ENCODE measurements at regions not wholly inside any gene's neighbourhood (a gene's known extent, or its start where the extent isn't known, plus 50 kb on each side); places are given as distances from the start of the nearest gene placed in this dataset.

DNA sequence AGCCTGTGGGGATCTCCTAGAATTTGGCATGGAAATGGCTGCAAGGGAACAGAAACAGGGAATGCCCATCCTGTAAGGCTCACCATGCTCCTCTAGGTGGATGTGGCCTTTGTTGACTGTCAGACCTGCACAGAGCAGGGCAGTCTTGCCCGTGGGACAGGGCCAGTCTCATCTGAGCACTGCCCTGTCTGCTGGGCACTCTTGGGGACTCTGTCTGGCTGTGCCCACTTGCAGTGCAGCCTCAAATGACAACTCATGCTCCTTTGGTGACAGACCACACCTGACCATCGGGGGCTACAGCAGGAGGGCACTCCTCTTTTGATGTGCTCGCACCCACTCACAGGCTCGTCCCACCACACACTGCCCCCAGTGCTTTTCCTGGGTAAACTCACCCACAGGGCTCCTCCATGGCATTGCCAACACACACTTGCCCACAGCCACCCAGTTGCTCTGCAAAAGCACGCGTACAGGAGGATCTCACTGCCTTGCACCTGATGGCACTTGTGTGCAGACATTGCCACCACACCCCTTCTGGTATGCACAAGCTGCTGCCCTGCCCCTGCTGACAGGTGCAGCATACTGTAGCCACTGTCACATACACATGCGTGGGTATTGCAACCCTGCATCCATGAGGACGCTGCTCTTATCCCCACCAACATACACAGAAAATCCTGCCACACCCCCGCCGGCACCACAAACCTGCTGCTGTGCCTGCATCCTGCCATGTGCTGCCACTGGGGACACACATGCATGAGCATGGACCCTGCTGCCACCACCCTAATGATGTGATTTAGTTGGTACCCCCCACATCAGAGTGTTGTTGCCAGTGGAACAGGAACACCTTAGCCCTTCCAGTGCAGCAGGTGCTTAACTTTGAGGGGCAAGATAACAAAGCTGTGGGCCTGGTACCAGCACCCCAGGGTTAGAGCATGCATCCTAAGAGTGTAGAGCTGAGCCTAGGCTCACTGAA, 100.1 kb upstream of the ARHGEF9 start:
- no peak overlapping the region for H3K4me3 ChIP-seq
- H3K36me3 ChIP-seq (ENCODE audit: low read depth) = no peaks in the 10 kb centered on the region
- intact Hi-C loops (cut with DNase I, micrococcal nuclease) = no loop called here
- DNase-seq (peak in 1 of 3 donors; percentile 25), ATAC-seq (no peak)
- TF ChIP-seq, protein P1, sequence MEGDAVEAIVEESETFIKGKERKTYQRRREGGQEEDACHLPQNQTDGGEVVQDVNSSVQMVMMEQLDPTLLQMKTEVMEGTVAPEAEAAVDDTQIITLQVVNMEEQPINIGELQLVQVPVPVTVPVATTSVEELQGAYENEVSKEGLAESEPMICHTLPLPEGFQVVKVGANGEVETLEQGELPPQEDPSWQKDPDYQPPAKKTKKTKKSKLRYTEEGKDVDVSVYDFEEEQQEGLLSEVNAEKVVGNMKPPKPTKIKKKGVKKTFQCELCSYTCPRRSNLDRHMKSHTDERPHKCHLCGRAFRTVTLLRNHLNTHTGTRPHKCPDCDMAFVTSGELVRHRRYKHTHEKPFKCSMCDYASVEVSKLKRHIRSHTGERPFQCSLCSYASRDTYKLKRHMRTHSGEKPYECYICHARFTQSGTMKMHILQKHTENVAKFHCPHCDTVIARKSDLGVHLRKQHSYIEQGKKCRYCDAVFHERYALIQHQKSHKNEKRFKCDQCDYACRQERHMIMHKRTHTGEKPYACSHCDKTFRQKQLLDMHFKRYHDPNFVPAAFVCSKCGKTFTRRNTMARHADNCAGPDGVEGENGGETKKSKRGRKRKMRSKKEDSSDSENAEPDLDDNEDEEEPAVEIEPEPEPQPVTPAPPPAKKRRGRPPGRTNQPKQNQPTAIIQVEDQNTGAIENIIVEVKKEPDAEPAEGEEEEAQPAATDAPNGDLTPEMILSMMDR (IDR thresholded peaks at IDR 0.05) = no peak
- no peaks in the 10 kb centered on the region for H3K4me1 ChIP-seq (ENCODE audit: low read depth)
- H3K9me3 ChIP-seq = no peaks in the 10 kb centered on the region

DNA sequence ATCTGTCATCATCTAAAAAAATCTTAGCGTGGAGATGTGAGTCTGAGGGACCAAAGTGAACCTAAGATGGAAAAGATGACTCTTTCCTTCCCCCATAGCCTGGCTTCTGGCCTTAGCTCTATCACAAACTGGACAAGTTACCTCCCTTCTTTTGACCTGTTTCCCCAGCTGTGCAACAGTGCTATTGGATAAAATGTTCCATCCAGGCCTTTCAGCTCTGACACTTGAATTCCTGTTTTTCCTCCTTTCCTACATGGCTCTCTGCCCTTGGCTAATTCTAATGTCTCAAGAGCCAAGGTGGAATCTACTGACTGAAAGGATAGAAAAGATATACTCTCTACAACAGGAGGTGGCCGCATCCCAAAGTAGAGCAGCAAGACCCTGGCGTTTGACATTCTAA, 84.5 kb upstream of the ARHGEF9 start:
- Histone ChIP-seq H3K4me3 (no peak overlapping the region), H3K36me3 (ENCODE audit: low read depth) (no peaks in the 10 kb centered on the region), H3K4me1 (ENCODE audit: low read depth) (no peaks in the 10 kb centered on the region), H3K9me3 (no peaks in the 10 kb centered on the region)
- TF ChIP-seq, protein P1 (IDR thresholded peaks at IDR 0.05) = no peak
- intact Hi-C loops (cut with DNase I, micrococcal nuclease) = no loop called here
- ATAC-seq (no peak), DNase-seq (no peak)

DNA sequence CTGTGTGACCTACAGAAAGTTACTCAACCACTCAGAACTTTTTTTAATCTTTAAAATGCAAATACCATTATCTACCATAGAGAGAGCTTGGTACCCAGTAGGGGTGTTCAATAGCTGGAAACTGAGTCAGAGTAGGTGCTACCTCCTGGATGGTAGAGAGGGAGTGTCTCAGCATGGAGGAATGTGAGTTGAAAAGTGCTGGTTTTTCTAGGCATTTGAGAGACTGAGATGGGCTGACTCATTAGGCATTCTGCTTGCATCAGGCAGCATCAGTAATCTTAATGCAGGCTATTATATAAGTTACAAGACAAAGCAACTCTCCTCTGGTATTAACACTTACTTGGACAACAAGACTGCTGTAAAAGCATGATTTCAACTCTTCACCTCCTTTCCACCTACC, 70.9 kb upstream of the ARHGEF9 start:
- no peak for ATAC-seq
- intact Hi-C loops (cut with DNase I, micrococcal nuclease) = no loop called here

DNA sequence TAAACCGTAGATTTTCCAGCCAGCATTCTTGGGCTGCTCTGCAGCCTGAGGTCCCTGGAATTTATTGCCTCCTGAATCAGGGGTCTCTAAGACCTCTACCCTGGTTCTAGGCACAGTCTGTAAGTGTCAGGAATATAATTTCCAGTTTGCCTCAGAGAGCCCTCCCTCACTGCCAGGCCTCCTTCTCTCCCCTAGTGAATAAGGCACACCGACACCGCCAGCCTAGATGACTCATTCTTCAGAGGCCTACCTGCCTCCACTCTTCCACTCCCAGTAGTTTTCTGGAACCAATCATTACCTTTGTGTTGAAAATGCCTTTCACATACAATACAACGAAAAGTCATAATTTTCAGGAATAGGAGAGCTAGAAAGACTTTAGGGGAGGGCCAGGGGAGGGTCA, 50.3 kb upstream of the ARHGEF9 start:
- Histone ChIP-seq H3K4me1 (ENCODE audit: low read depth) (no peaks in the 10 kb centered on the region), H3K36me3 (ENCODE audit: low read depth) (no peaks in the 10 kb centered on the region), H3K9me3 (no peaks in the 10 kb centered on the region), H3K4me3 (no peak overlapping the region)
- DNase-seq = no peak
- ATAC-seq = no peak
- TF ChIP-seq, protein P1 (IDR thresholded peaks at IDR 0.05) = no peak
- intact Hi-C loops (cut with DNase I, micrococcal nuclease) = no loop called here

More for the DNA sequence above, 70.9 kb upstream of the ARHGEF9 start:
- Histone ChIP-seq H3K9me3 (no peaks in the 10 kb centered on the region), H3K4me3 (no peak overlapping the region), H3K36me3 (ENCODE audit: low read depth) (no peaks in the 10 kb centered on the region), H3K4me1 (ENCODE audit: low read depth) (no peaks in the 10 kb centered on the region)
- no peak for DNase-seq
- TF ChIP-seq, protein P1 (IDR thresholded peaks at IDR 0.05) = no peak

Measured in mucosa of descending colon (tissue), 3 donors.